Stimulated activated CD4-positive, alpha-beta T cell treated with anti-CD3 and anti-CD28 coated beads, Interleukin-15, amount 100 ng/mL, for 24 hours (primary cell): ENCODE measurements at regions not wholly inside any gene's neighbourhood (a gene's known extent, or its start where the extent isn't known, plus 50 kb on each side); places are given as distances from the start of the nearest gene placed in this dataset.
"Not testable (repeated sequence)": the region's sequence is repeated elsewhere in the genome, so short reads cannot be mapped to it uniquely, and the experiment has no call there.

Source experiments
- DNase-seq: peaks from one replicate; pipeline ENCODE4 v3.0.0-alpha.2; 2020

- DNase-seq, result peak; percentile 1
These were observed 60.8 kb upstream of the CCDC179 start for GRCh38 chr11:22920939-22921565.

GRCh38 chr11:22922672-22923071, 62.4 kb upstream of the CCDC179 start:
- no peak for DNase-seq

- DNase-seq, result no peak
These were observed 63.3 kb upstream of the CCDC179 start for GRCh38 chr11:22923561-22923960.

- no peak for DNase-seq
These were observed 66.1 kb upstream of the CCDC179 start for GRCh38 chr11:22926341-22926740.

- no peak for DNase-seq
These were observed 67.5 kb upstream of the CCDC179 start for GRCh38 chr11:22927793-22928192.

GRCh38 chr11:22928207-22928917, 68.1 kb upstream of the CCDC179 start:
- DNase-seq, result no peak

GRCh38 chr11:22930816-22931594, 70.7 kb upstream of the CCDC179 start:
- no peak for DNase-seq

- DNase-seq, result no peak
These were observed 78.4 kb upstream of the CCDC179 start for GRCh38 chr11:22938691-22939090.

- not testable (repeated sequence) for DNase-seq
These were observed 81.3 kb upstream of the CCDC179 start for GRCh38 chr11:22941544-22941943.

GRCh38 chr11:22957786-22958185, 97.5 kb upstream of the CCDC179 start:
- no peak for DNase-seq

GRCh38 chr11:22974251-22974650, 114.0 kb upstream of the CCDC179 start:
- DNase-seq, result no peak

GRCh38 chr11:22976146-22976545, 115.9 kb upstream of the CCDC179 start:
- DNase-seq, result peak; percentile 1

GRCh38 chr11:22982903-22983302, 122.6 kb upstream of the CCDC179 start:
- no peak for DNase-seq

GRCh38 chr11:22984045-22984444, 123.8 kb upstream of the CCDC179 start:
- no peak for DNase-seq

GRCh38 chr11:22989371-22989770, 129.1 kb upstream of the CCDC179 start:
- no peak for DNase-seq

GRCh38 chr11:22991196-22991595, 130.9 kb upstream of the CCDC179 start:
- DNase-seq, result no peak

- DNase-seq, result no peak
These were observed 146.5 kb upstream of the CCDC179 start for GRCh38 chr11:23006730-23007129.

- no peak for DNase-seq
These were observed 150.6 kb upstream of the CCDC179 start for GRCh38 chr11:23010790-23011335.

GRCh38 chr11:23012930-23013329, 152.7 kb upstream of the CCDC179 start:
- DNase-seq, result no peak

GRCh38 chr11:23013509-23013908, 153.2 kb upstream of the CCDC179 start:
- DNase-seq, result no peak

GRCh38 chr11:23021287-23021863, 161.1 kb upstream of the CCDC179 start:
- DNase-seq, result peak; percentile 4

GRCh38 chr11:23022854-23023253, 162.6 kb upstream of the CCDC179 start:
- no peak for DNase-seq

GRCh38 chr11:23023319-23023718, 163.0 kb upstream of the CCDC179 start:
- DNase-seq, result no peak
